IPS-NIHi7 (cell line): ENCODE measurements at regions not wholly inside any gene's neighbourhood (a gene's known extent, or its start where the extent isn't known, plus 50 kb on each side); places are given as distances from the start of the nearest gene placed in this dataset.
A peak's percentile ranks its signal among the peaks of the same experiment; 100 is the strongest.
"Not testable (repeated sequence)": the region's sequence is repeated elsewhere in the genome, so short reads cannot be mapped to it uniquely, and the experiment has no call there.

ENCODE experiments used
- DNase-seq: peaks from one replicate; pipeline ENCODE4 v3.0.0; 2012; ENCODE audit warnings: mixed read lengths; ENCODE audit errors: extremely low spot score

GRCh38 chr17:72472106-72472505 is 351.3 kb downstream of the SOX9 start:
- no peak for DNase-seq

GRCh38 chr17:72472853-72473390 is 352.1 kb downstream of the SOX9 start:
- not testable (repeated sequence) for DNase-seq

- no peak for DNase-seq
Observed at GRCh38 chr17:72474243-72474642, 353.4 kb downstream of the SOX9 start.

GRCh38 chr17:72474719-72475477 is 354.1 kb downstream of the SOX9 start:
- DNase-seq = no peak

GRCh38 chr17:72476134-72476533 is 355.3 kb downstream of the SOX9 start:
- no peak for DNase-seq

- DNase-seq = peak; percentile 88
Observed at GRCh38 chr17:72476575-72476986, 355.8 kb downstream of the SOX9 start.

- DNase-seq = no peak
Observed at GRCh38 chr17:72477491-72477890, 356.7 kb downstream of the SOX9 start.

- DNase-seq = peak; percentile 51
Observed at GRCh38 chr17:72479113-72479512, 358.3 kb downstream of the SOX9 start.

GRCh38 chr17:72481572-72481971 is 360.8 kb downstream of the SOX9 start:
- no peak for DNase-seq

GRCh38 chr17:72485596-72485995 is 364.8 kb downstream of the SOX9 start:
- DNase-seq = no peak

GRCh38 chr17:72486806-72487205 is 366.0 kb downstream of the SOX9 start:
- no peak for DNase-seq

- no peak for DNase-seq
Observed at GRCh38 chr17:72487731-72488494, 367.1 kb downstream of the SOX9 start.

GRCh38 chr17:72488555-72489271 is 367.9 kb downstream of the SOX9 start:
- DNase-seq = no peak

GRCh38 chr17:72489272-72489641 is 368.4 kb downstream of the SOX9 start:
- DNase-seq = no peak

- DNase-seq = no peak
Observed at GRCh38 chr17:72491102-72491501, 370.3 kb downstream of the SOX9 start.

- no peak for DNase-seq
Observed at GRCh38 chr17:72492494-72492893, 371.7 kb downstream of the SOX9 start.

GRCh38 chr17:72492941-72493340 is 372.1 kb downstream of the SOX9 start:
- DNase-seq = no peak

- DNase-seq = no peak
Observed at GRCh38 chr17:72494566-72494965, 373.7 kb downstream of the SOX9 start.

- no peak for DNase-seq
Observed at GRCh38 chr17:72496461-72496860, 375.6 kb downstream of the SOX9 start.

GRCh38 chr17:72497915-72498314 is 377.1 kb downstream of the SOX9 start:
- no peak for DNase-seq

GRCh38 chr17:72498364-72499210 is 377.8 kb downstream of the SOX9 start:
- no peak for DNase-seq
